Uterus (tissue), 2 donors: ENCODE measurements at regions not wholly inside any gene's neighbourhood (a gene's known extent, or its start where the extent isn't known, plus 50 kb on each side); places are given as distances from the start of the nearest gene placed in this dataset.

Source experiments
- CTCF ChIP-seq, 4 experiments: fragments of 200-600 bp in 2 of 4; fragments of 450-650 bp in 2 of 4; sonication (generic) in 2 of 4; IDR thresholded peaks; one replicate each; pipeline ENCODE4 v1.5.1; 2016 to 2019; ENCODE audit warnings: antibody characterized with exemption in 4 of 4, mild to moderate bottlenecking in 2 of 4, moderate library complexity in 1 of 4
- POLR2A ChIP-seq, 2 donors: fragments of 450-650 bp; IDR thresholded peaks; one replicate each; pipeline ENCODE4 v1.6.1; 2016; ENCODE audit warnings: antibody characterized with exemption in 2 of 2, mild to moderate bottlenecking in 1 of 2, moderate library complexity in 1 of 2

- TF ChIP-seq CTCF (IDR thresholded peaks at IDR 0.05): no peak
- no peak for TF ChIP-seq POLR2A (IDR thresholded peaks at IDR 0.05)
Observed at GRCh38 chr18:54740136-54740846, 88.0 kb upstream of the RAB27B start.
